Parathyroid adenoma (tissue), 2 donors: ENCODE measurements at regions not wholly inside any gene's neighbourhood (a gene's known extent, or its start where the extent isn't known, plus 50 kb on each side); places are given as distances from the start of the nearest gene placed in this dataset.

Experiments used
- H2AFZ ChIP-seq: fragments of 300-600 bp; sonication (generic); one replicate; pipeline ENCODE4 v1.7.0; 2017; ENCODE audit warnings: antibody characterized with exemption, mild to moderate bottlenecking
- H3K27ac ChIP-seq: fragments of 300-600 bp; sonication (generic); one replicate; pipeline ENCODE4 v1.7.0; 2017
- H3K27me3 ChIP-seq: fragments of 300-600 bp; sonication (generic); one replicate; pipeline ENCODE4 v1.7.0; 2017; ENCODE audit warnings: low read length; ENCODE audit not compliant: control insufficient read depth, insufficient read depth
- H3K36me3 ChIP-seq: fragments of 300-600 bp; sonication (generic); one replicate; pipeline ENCODE4 v1.7.0; 2017; ENCODE audit warnings: low read length; ENCODE audit not compliant: control insufficient read depth, insufficient read depth
- H3K4me1 ChIP-seq: fragments of 300-600 bp; sonication (generic); one replicate; pipeline ENCODE4 v1.7.0; 2017; ENCODE audit warnings: control low read depth
- H3K4me2 ChIP-seq: fragments of 300-600 bp; sonication (generic); one replicate; pipeline ENCODE4 v1.7.0; 2017; ENCODE audit warnings: low read length
- H3K4me3 ChIP-seq: fragments of 300-600 bp; sonication (generic); one replicate; pipeline ENCODE4 v1.7.0; 2017; ENCODE audit warnings: low read depth, low read length
- H3K79me2 ChIP-seq: fragments of 300-600 bp; sonication (generic); one replicate; pipeline ENCODE4 v1.7.0; 2017; ENCODE audit warnings: control low read depth
- H3K9ac ChIP-seq: fragments of 300-600 bp; sonication (generic); one replicate; pipeline ENCODE4 v1.7.0; 2017; ENCODE audit warnings: mild to moderate bottlenecking
- H3K9me3 ChIP-seq: fragments of 300-600 bp; sonication (generic); one replicate; pipeline ENCODE4 v1.7.0; 2017; ENCODE audit warnings: low read length; ENCODE audit not compliant: control insufficient read depth
- CTCF ChIP-seq: fragments of 300-600 bp; sonication (generic); IDR thresholded peaks from one replicate; pipeline ENCODE4 v1.7.0; 2017; ENCODE audit warnings: antibody characterized with exemption, mild to moderate bottlenecking
- donor health status: primary hyperparathyroidism.

GRCh38 chr15:87606971-87607370 is 649.6 kb downstream of the NTRK3 start:
- H3K9ac ChIP-seq = no peak overlapping the region
- H3K4me2 ChIP-seq = no peak overlapping the region
- H3K27me3 ChIP-seq = no peaks in the 10 kb centered on the region
- no peaks in the 10 kb centered on the region for H3K9me3 ChIP-seq
- H3K36me3 ChIP-seq = no peaks in the 10 kb centered on the region
- no peak for TF ChIP-seq CTCF
- no peaks in the 10 kb centered on the region for H3K4me1 ChIP-seq
- H3K79me2 ChIP-seq = no peaks in the 10 kb centered on the region
- no peak overlapping the region for H2AFZ ChIP-seq
- H3K27ac ChIP-seq = no peak overlapping the region
- no peak overlapping the region for H3K4me3 ChIP-seq

- no peak for TF ChIP-seq CTCF
- Histone ChIP-seq H3K27me3 (no peaks in the 10 kb centered on the region), H3K4me2 (no peak overlapping the region), H2AFZ (no peak overlapping the region), H3K36me3 (no peaks in the 10 kb centered on the region), H3K4me3 (no peak overlapping the region), H3K4me1 (no peaks in the 10 kb centered on the region), H3K79me2 (no peaks in the 10 kb centered on the region), H3K9ac (no peak overlapping the region), H3K27ac (no peak overlapping the region), H3K9me3 (no peaks in the 10 kb centered on the region)
These were observed 651.6 kb downstream of the NTRK3 start for GRCh38 chr15:87604857-87605446.

GRCh38 chr15:87602371-87602770 is 654.2 kb downstream of the NTRK3 start:
- Histone ChIP-seq H3K79me2 (no peaks in the 10 kb centered on the region), H2AFZ (no peak overlapping the region), H3K9me3 (no peaks in the 10 kb centered on the region), H3K27ac (no peak overlapping the region), H3K9ac (no peak overlapping the region), H3K36me3 (no peaks in the 10 kb centered on the region), H3K4me2 (no peak overlapping the region), H3K27me3 (no peaks in the 10 kb centered on the region), H3K4me1 (no peaks in the 10 kb centered on the region), H3K4me3 (no peak overlapping the region)
- TF ChIP-seq CTCF = no peak

GRCh38 chr15:87599616-87600015 is 656.9 kb downstream of the NTRK3 start:
- no peaks in the 10 kb centered on the region for H3K27me3 ChIP-seq
- H3K36me3 ChIP-seq = no peaks in the 10 kb centered on the region
- no peak overlapping the region for H3K4me3 ChIP-seq
- H3K9ac ChIP-seq = no peak overlapping the region
- H2AFZ ChIP-seq = no peak overlapping the region
- H3K9me3 ChIP-seq = no peaks in the 10 kb centered on the region
- no peak overlapping the region for H3K27ac ChIP-seq
- H3K79me2 ChIP-seq = no peaks in the 10 kb centered on the region
- no peak overlapping the region for H3K4me2 ChIP-seq
- no peaks in the 10 kb centered on the region for H3K4me1 ChIP-seq
- TF ChIP-seq CTCF = no peak

- H3K79me2 ChIP-seq = no peaks in the 10 kb centered on the region
- H3K9ac ChIP-seq = no peak overlapping the region
- TF ChIP-seq CTCF = no peak
- no peaks in the 10 kb centered on the region for H3K4me1 ChIP-seq
- no peak overlapping the region for H3K4me2 ChIP-seq
- H2AFZ ChIP-seq = no peak overlapping the region
- no peaks in the 10 kb centered on the region for H3K36me3 ChIP-seq
- no peaks in the 10 kb centered on the region for H3K9me3 ChIP-seq
- H3K27me3 ChIP-seq = no peaks in the 10 kb centered on the region
- no peak overlapping the region for H3K4me3 ChIP-seq
- H3K27ac ChIP-seq = no peak overlapping the region
These were observed 659.0 kb downstream of the NTRK3 start for GRCh38 chr15:87597346-87598052.
